IMR-90 (cell line): ENCODE measurements at regions not wholly inside any gene's neighbourhood (a gene's known extent, or its start where the extent isn't known, plus 50 kb on each side); places are given as distances from the start of the nearest gene placed in this dataset.

Source experiments
- ATAC-seq: fragments of 200-7000 bp; cut with Tn5 transposase; 2 replicates; pipeline ENCODE4 v1.9.1; 2020; ENCODE audit warnings: low read depth, mild to moderate bottlenecking, moderate library complexity
- BruUV-seq: library from RNA; stranded (reverse); fragments of 400-500 nt; replicated peaks from 2 replicates; lab custom pipeline; 2021; lab: Mats Ljungman, UMichigan
- CTCF ChIA-PET: fragments of 300-600 bp; formaldehyde crosslinking; extraction: SDS; loops from one replicate; lab custom pipeline; 2021; ENCODE audit warnings: antibody characterized with exemption; lab: Yijun Ruan, JAX
- POLR2A ChIA-PET: fragments of 300-600 bp; sonication (Branson Sonifier 250); formaldehyde crosslinking; loops from one replicate; lab custom pipeline; 2022; ENCODE audit warnings: antibody characterized with exemption; ENCODE audit not compliant: unreplicated experiment; lab: Charles Lee
- DNase-seq: peaks from one replicate; pipeline ENCODE4 v3.0.0; 2013
- H2AFZ ChIP-seq: replicated peaks from 2 replicates; pipeline ENCODE3; 2013; ENCODE audit warnings: low read length, mild to moderate bottlenecking; ENCODE audit not compliant: poor library complexity
- H2AK5ac ChIP-seq: 2 replicates; pipeline ENCODE4 v1.6.1; 2013; ENCODE audit warnings: low read depth, low read length, inconsistent platforms
- H2AK9ac ChIP-seq: replicated peaks from 2 replicates; pipeline ENCODE3; 2013; ENCODE audit warnings: mild to moderate bottlenecking, low read depth, low read length, moderate library complexity; ENCODE audit not compliant: poor library complexity
- H2BK120ac ChIP-seq: 2 replicates; pipeline ENCODE4 v1.6.1; 2013; ENCODE audit warnings: low read depth, low read length, inconsistent platforms
- H2BK15ac ChIP-seq: 3 replicates; pipeline ENCODE4 v1.6.1; 2013; ENCODE audit warnings: low read depth, low read length, inconsistent platforms
- H2BK20ac ChIP-seq: 2 replicates; pipeline ENCODE4 v1.6.1; 2013; ENCODE audit warnings: low read depth, mild to moderate bottlenecking, inconsistent platforms, low read length, moderate library complexity
- H2BK5ac ChIP-seq: 2 replicates; pipeline ENCODE4 v1.6.1; 2013; ENCODE audit warnings: mild to moderate bottlenecking, low read depth, low read length, inconsistent platforms; ENCODE audit not compliant: poor library complexity, severe bottlenecking
- H3K14ac ChIP-seq: replicated peaks from 2 replicates; pipeline ENCODE4 v1.6.1; 2013; ENCODE audit warnings: low read depth, low read length, inconsistent platforms
- H3K18ac ChIP-seq: 2 replicates; pipeline ENCODE4 v1.6.1; 2013; ENCODE audit warnings: low read depth, low read length, control low read depth
- H3K23ac ChIP-seq: 2 replicates; pipeline ENCODE4 v1.6.1; 2013; ENCODE audit warnings: low read depth, low read length, inconsistent platforms
- H3K27ac ChIP-seq: 2 replicates; pipeline ENCODE4 v1.5.1; 2013; ENCODE audit warnings: mild to moderate bottlenecking, control low read depth, low read length; ENCODE audit not compliant: insufficient read depth
- H3K27me3 ChIP-seq: 2 replicates; pipeline ENCODE4 v1.6.1; 2013; ENCODE audit warnings: low read length; ENCODE audit not compliant: control insufficient read depth, insufficient read depth
- H3K36me3 ChIP-seq: 2 replicates; pipeline ENCODE4 v1.6.1; 2013; ENCODE audit warnings: low read length, mixed read lengths; ENCODE audit not compliant: control insufficient read depth, insufficient read depth
- H3K4ac ChIP-seq: 2 replicates; pipeline ENCODE4 v1.6.1; 2013; ENCODE audit warnings: low read depth, low read length, inconsistent platforms
- H3K4me1 ChIP-seq: 2 replicates; pipeline ENCODE4 v1.6.1; 2013; ENCODE audit warnings: low read length, mixed read lengths; ENCODE audit not compliant: control insufficient read depth, insufficient read depth
- H3K4me2 ChIP-seq: 2 replicates; pipeline ENCODE4 v1.6.1; 2013; ENCODE audit warnings: low read depth, mild to moderate bottlenecking, control low read depth, low read length, moderate library complexity
- H3K4me3 ChIP-seq: 2 replicates; pipeline ENCODE4 v1.5.1; 2013; ENCODE audit warnings: low read depth, mild to moderate bottlenecking, control low read depth, low read length, moderate library complexity; ENCODE audit not compliant: insufficient read depth
- H3K56ac ChIP-seq: 2 replicates; pipeline ENCODE4 v1.6.1; 2013; ENCODE audit warnings: low read length, inconsistent platforms; ENCODE audit not compliant: insufficient read depth; ENCODE audit errors: extremely low read depth
- H3K79me1 ChIP-seq, 2 experiments: 2 replicates each; pipeline ENCODE4 v1.6.1; 2013; ENCODE audit warnings: low read length in 2 of 2, inconsistent platforms in 1 of 2, low read depth in 1 of 2
- H3K9ac ChIP-seq: 2 replicates; pipeline ENCODE4 v1.6.1; 2013; ENCODE audit warnings: low read depth, low read length, control low read depth
- H3K9me1 ChIP-seq: 2 replicates; pipeline ENCODE4 v1.6.1; 2013; ENCODE audit warnings: low read length, inconsistent platforms; ENCODE audit not compliant: insufficient read depth
- H3K9me3 ChIP-seq: 2 replicates; pipeline ENCODE4 v1.6.1; 2013; ENCODE audit warnings: low read length; ENCODE audit not compliant: control insufficient read depth, insufficient read depth
- H4K20me1 ChIP-seq: 2 replicates; pipeline ENCODE4 v1.6.1; 2013; ENCODE audit warnings: low read length, inconsistent platforms; ENCODE audit not compliant: insufficient read depth
- H4K5ac ChIP-seq: 2 replicates; pipeline ENCODE4 v1.6.1; 2013; ENCODE audit warnings: mild to moderate bottlenecking, low read depth, low read length, control low read depth
- H4K8ac ChIP-seq, 2 experiments: 2 replicates each; pipeline ENCODE4 v1.6.1; 2013; ENCODE audit warnings: low read depth in 2 of 2, low read length in 2 of 2, control low read depth in 1 of 2, inconsistent platforms in 1 of 2
- H4K91ac ChIP-seq: 2 replicates; pipeline ENCODE4 v1.6.1; 2013; ENCODE audit warnings: low read depth, low read length, inconsistent platforms; ENCODE audit not compliant: insufficient read depth
- BHLHE40 ChIP-seq: fragments of 150-350 bp; IDR thresholded peaks from 2 replicates; pipeline ENCODE4 v1.6.1; 2016; ENCODE audit warnings: mild to moderate bottlenecking, low read depth, low read length
- CEBPB ChIP-seq: IDR thresholded peaks from 2 replicates; pipeline ENCODE4 v1.6.1; 2012; ENCODE audit warnings: low read depth, low read length, improper control_type of control experiment
- CHD1 ChIP-seq: IDR thresholded peaks from 2 replicates; pipeline ENCODE4 v1.6.1; 2012; ENCODE audit warnings: low read depth, low read length, improper control_type of control experiment
- CTCF ChIP-seq: conservative IDR thresholded peaks from 2 replicates; pipeline ENCODE4 v1.5.1; 2012; ENCODE audit warnings: mild to moderate bottlenecking, low read depth, low read length, improper control_type of control experiment
- ELK1 ChIP-seq: fragments of 150-350 bp; IDR thresholded peaks from 2 replicates; pipeline ENCODE4 v1.6.1; 2016; ENCODE audit warnings: low read depth, mild to moderate bottlenecking, low read length, moderate library complexity, borderline replicate concordance
- FOS ChIP-seq: fragments of 150-350 bp; IDR thresholded peaks from 2 replicates; pipeline ENCODE4 v1.6.1; 2016; ENCODE audit warnings: low read depth, low read length
- MAFK ChIP-seq: IDR thresholded peaks from 2 replicates; pipeline ENCODE4 v1.6.1; 2012; ENCODE audit warnings: low read depth, low read length, improper control_type of control experiment
- MXI1 ChIP-seq: IDR thresholded peaks from 2 replicates; pipeline ENCODE4 v1.6.1; 2012; ENCODE audit warnings: low read depth, mild to moderate bottlenecking, low read length, moderate library complexity, borderline replicate concordance
- NFE2L2 ChIP-seq: fragments of 150-350 bp; IDR thresholded peaks from 2 replicates; pipeline ENCODE4 v1.6.1; 2016; ENCODE audit warnings: low read depth, mild to moderate bottlenecking, low read length
- POLR2A ChIP-seq: IDR thresholded peaks from 2 replicates; pipeline ENCODE4 v1.6.1; 2012; ENCODE audit warnings: mild to moderate bottlenecking, low read depth, low read length
- RFX5 ChIP-seq: IDR thresholded peaks from 2 replicates; pipeline ENCODE4 v1.8.0; 2012; ENCODE audit warnings: low read depth, mild to moderate bottlenecking, low read length, moderate library complexity
- SMC3 ChIP-seq: fragments of 150-350 bp; IDR thresholded peaks from 2 replicates; pipeline ENCODE4 v1.6.1; 2016; ENCODE audit warnings: low read depth, mild to moderate bottlenecking, antibody characterized with exemption, low read length, moderate library complexity
- USF2 ChIP-seq: fragments of 150-350 bp; IDR thresholded peaks from 2 replicates; pipeline ENCODE4 v1.6.1; 2017; ENCODE audit warnings: mild to moderate bottlenecking, antibody characterized with exemption, low read length, low read depth
- WGBS, 2 experiments: methylation state at CpG; one replicate each; pipeline versions ENCODE4 v1.1.5 to v1.1.7; 2013; ENCODE audit warnings: missing lambda C conversion rate in 2 of 2; ENCODE audit not compliant: insufficient read length in 1 of 2; ENCODE audit errors: extremely low coverage in 2 of 2; 5-methylcytosine and 5-hydroxymethylcytosine counted together
- dilution Hi-C: fragments of 300-500 bp; cut with HindIII; formaldehyde crosslinking; loops from one replicate; pipeline ENCODE4 v1.14.3; 2018; ENCODE audit warnings: low sequenced_read_pairs; ENCODE audit not compliant: unreplicated experiment
- in situ Hi-C: fragments of 300-500 bp; cut with MboI; formaldehyde crosslinking; loops from 3 replicates; pipeline ENCODE4 v1.14.3; 2019; ENCODE audit warnings: low sequenced_read_pairs, inconsistent platforms, mixed read lengths
- intact Hi-C: fragments of 100-400 bp; cut with micrococcal nuclease; formaldehyde crosslinking; loops from 2 replicates; pipeline ENCODE4 v1.10.0; 2022

GRCh38 chr9:91117959-91118703, 243.6 kb downstream of the AUH start (continued):
- no peak for TF ChIP-seq CEBPB

GRCh38 chr9:91118704-91119025, 243.1 kb downstream of the AUH start:
- POLR2A ChIA-PET: no interaction called here
- no peak for TF ChIP-seq RFX5
- TF ChIP-seq USF2: no peak
- TF ChIP-seq FOS: no peak
- no peak for TF ChIP-seq MXI1
- TF ChIP-seq NFE2L2: no peak
- no peak for TF ChIP-seq MAFK
- no peak for TF ChIP-seq CTCF
- no peak for TF ChIP-seq CHD1
- no peak for TF ChIP-seq POLR2A
- TF ChIP-seq BHLHE40: no peak
- no peak for TF ChIP-seq ELK1
- TF ChIP-seq SMC3: no peak
- TF ChIP-seq CEBPB: no peak

More at GRCh38 chr9:91118704-91119025, 243.1 kb downstream of the AUH start:
- Histone ChIP-seq H3K56ac (peak overlapping the region; percentile 79), H4K20me1 (no peaks in the 10 kb centered on the region), H2AK9ac (peak overlapping the region; percentile 87), H3K23ac (peak overlapping the region; percentile 88), H3K36me3 (no peaks in the 10 kb centered on the region), H3K9ac (peak overlapping the region; percentile 84), H3K27ac (peak overlapping the region; percentile 99), H2BK5ac (peak overlapping the region; percentile 98), H3K9me1 (peaks cover 4% of the 10 kb centered on the region), H3K18ac (peak overlapping the region; percentile 94), H3K4me1 (peaks cover 21% of the 10 kb centered on the region), H2BK120ac (peak overlapping the region; percentile 96), H4K5ac (peak overlapping the region; percentile 79), H3K4me2 (peak overlapping the region; percentile 53), H3K27me3 (no peaks in the 10 kb centered on the region), H3K79me1 (peaks cover 0 to 13% of the 10 kb centered on the region in 2 experiments; a peak in 3 of 4 replicates), H4K91ac (peak overlapping the region; percentile 97), H2AFZ (peak overlapping the region; percentile 86), H3K4ac (peak overlapping the region; percentile 97), H3K9me3 (peaks cover 9% of the 10 kb centered on the region), H3K4me3 (no peak overlapping the region), H3K14ac (peak overlapping the region; percentile 93), H2BK20ac (peak overlapping the region; percentile 89), H4K8ac (peak overlapping the region; percentile 78 to 91), H2AK5ac (peak overlapping the region; percentile 94), H2BK15ac (peak overlapping the region; percentile 90)
- ATAC-seq (0 out of 2 replicates have a peak, but pooled peaks have one; percentile 5), DNase-seq (no peak)
- in situ Hi-C loops: no loop called here
- no CpG with 5 or more reads among the region's 2 CpGs for WGBS, 2 experiments
- intact Hi-C loops: loop anchor here (2.0 to 5.0 kb wide), 4 partner anchors 58 to 204 kb away; no protein-coding TSS in a partner anchor
- CTCF ChIA-PET: no interaction called here
- dilution Hi-C loops: no loop called here
- no TSS peak for BruUV-seq
